ENCODE measurements at regions not wholly inside any gene's neighbourhood (a gene's known extent, or its start where the extent isn't known, plus 50 kb on each side); places are given as distances from the start of the nearest gene placed in this dataset.

DNA sequence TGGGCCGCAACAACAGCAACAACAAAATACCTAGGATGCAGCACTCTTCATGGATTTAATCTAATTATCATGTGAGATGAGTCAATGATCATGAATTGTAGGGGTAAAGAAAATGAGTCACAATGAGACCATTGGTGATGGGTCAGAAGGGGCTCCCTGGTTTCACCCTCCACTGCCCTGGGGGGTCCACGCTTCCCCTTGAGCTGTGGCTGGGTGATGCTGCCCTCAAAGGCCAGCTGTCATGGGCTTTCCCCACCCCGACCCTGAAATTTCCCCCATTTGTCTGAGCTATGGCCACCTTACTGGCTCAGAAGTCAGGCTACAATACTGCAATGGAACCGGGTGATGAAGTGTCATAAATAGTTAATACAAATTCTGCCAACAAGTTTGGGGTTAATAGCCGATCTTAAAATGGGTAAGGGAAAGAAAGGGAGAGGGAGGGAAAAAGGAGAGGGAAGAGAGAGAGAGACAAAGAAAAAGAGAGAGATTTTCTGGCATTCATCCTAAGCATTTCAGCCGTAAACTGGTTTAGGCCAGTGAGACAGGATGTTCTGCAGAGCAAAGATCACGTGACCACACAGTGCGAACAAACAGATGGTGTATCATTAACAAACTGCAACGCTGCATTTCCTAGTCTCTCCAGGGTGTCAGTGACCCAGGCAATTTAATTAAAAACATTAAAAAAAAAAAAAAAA lies 143.4 kb upstream of the ERRFI1 start:
- no peak for TF ChIP-seq POLR2A (IDR thresholded peaks at IDR 0.05; ENCODE audit: low read length)
- no peak for TF ChIP-seq GATA1 (IDR thresholded peaks at IDR 0.05; ENCODE audit: low read depth, low read length)
